Stimulated activated CD8-positive, alpha-beta memory T cell treated with anti-CD3 and anti-CD28 coated beads, Interleukin-4, amount 100 ng/mL, for 48 hours (primary cell): ENCODE measurements at regions not wholly inside any gene's neighbourhood (a gene's known extent, or its start where the extent isn't known, plus 50 kb on each side); places are given as distances from the start of the nearest gene placed in this dataset.
"Not testable (repeated sequence)": the region's sequence is repeated elsewhere in the genome, so short reads cannot be mapped to it uniquely, and the experiment has no call there.

Experiments used
- DNase-seq: peaks from one replicate; pipeline ENCODE4 v3.0.0-alpha.2; 2020

DNA sequence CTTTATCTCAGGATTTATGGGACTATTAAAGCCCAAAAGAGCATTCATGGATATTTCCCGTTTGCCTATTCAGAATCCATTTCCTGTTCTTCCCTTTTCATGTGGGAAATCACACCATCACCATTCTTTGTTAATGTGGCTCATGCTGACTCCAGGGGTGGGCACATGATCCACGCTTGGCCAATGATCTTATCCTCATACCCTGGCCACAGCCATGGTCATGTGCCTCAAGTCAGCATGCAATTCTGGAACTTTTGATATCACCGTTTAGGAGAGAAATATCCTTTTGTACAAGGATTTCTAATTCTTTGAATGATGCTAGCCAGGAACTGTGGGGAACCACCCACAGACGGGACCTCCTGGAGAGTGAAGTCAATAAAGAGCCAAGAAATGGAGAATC lies 272.2 kb downstream of the PRELID2 start:
- no peak for DNase-seq

DNA sequence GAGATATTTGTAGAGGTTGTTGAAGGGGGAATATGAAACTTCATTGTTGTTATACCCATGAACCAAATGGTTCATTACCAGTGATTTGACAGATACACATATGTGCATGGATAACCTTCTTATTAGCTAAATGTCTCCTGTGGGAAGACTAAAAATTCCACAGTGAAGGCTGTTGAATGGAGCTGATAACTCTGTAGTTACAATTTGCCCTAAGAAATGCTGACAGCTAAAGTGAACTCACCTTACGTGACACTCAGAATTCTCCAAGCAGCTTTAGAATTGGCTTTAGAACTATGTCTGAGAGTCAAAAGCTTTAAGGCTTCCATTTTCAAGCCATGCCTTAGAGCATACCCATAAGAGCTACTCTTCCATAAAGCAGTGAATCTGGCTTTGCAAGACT lies 276.9 kb downstream of the PRELID2 start:
- DNase-seq = no peak

GRCh38 chr5:145557345-145557744 lies 277.8 kb downstream of the PRELID2 start:
- DNase-seq = no peak

GRCh38 chr5:145554399-145554798 lies 280.7 kb downstream of the PRELID2 start:
- DNase-seq = no peak

- DNase-seq = no peak
Measured at GRCh38 chr5:145553177-145553576, 282.0 kb downstream of the PRELID2 start.

DNA sequence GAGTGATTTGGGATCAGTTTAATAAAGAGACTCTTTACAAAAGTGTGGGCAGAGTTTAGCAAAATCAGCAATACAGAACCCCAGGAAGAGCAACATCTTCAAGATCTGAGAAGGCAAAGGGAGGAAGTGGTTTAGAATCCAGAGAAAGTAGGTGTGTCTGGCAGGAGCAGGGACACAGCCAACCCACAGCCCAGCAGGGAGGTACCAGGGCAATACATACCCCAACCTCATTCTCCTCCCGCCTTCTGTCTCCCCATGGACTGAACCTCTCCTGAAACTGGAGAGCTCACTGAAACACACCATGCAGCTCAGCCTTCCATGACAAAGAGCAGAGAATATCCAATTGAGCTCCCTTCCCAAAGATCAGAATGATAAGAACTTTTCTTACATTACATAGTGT lies 283.4 kb downstream of the PRELID2 start:
- no peak for DNase-seq

DNA sequence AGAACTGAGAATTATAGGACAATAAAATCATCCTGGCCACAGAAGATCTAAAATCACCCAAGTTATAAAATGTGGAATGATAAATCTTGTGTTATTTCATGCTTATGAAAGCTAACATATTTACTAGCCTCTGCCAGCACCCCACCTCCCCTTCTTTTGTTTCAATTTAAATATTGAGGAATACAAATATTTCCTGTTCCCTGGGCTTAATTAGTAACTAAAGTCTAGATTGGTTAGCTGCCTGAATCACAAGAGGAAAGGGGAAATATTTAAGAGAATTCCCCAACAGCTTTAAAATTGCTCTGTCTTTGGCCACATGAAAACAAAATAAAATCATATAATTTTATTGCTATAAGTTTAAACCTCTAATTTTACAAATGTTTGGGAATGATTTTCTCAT lies 287.0 kb downstream of the PRELID2 start:
- DNase-seq = no peak

DNA sequence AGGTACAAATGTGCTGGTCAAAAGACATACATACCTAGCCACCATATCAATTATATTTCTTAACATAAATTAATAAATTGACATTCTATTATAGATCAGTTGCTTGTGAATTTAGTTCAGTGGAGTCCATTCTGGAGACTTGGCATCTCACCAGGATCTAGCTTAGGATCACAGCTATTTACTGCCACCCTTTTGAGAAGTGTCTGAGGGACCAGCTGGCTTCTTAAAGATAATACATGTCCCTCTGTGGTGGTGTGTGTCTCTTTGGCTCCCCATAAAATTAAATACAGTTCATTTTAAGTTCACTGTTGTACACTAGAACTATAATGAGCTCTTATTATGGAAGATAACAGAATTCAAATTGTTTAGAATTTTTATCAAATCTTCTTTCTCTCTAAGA lies 290.7 kb downstream of the PRELID2 start:
- DNase-seq = no peak

GRCh38 chr5:145543968-145544367 lies 291.2 kb downstream of the PRELID2 start:
- DNase-seq = no peak

- no peak for DNase-seq
Measured at GRCh38 chr5:145540375-145540774, 294.8 kb downstream of the PRELID2 start.

DNA sequence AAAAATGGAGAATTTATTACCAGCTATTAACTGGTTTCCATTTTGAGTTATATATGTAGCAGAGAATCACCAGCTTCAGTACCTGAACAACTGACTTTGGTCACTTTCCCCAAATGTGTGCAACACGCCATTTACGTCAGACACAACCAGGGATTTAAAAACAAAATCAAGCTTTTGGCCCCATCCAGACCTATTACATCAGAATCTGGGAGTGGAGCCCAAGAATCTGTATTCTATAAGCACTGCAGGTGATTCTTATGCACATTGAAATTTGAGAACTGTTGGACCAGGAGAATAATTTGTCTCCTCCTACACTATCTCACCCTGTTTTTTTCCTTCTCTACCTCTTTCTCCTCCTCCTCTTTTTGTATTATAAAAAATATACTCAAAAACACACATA lies 295.9 kb downstream of the PRELID2 start:
- no peak for DNase-seq

GRCh38 chr5:145536133-145536532 lies 299.0 kb downstream of the PRELID2 start:
- no peak for DNase-seq

- DNase-seq = no peak
Measured at GRCh38 chr5:145531038-145531734, 304.0 kb downstream of the PRELID2 start.

DNA sequence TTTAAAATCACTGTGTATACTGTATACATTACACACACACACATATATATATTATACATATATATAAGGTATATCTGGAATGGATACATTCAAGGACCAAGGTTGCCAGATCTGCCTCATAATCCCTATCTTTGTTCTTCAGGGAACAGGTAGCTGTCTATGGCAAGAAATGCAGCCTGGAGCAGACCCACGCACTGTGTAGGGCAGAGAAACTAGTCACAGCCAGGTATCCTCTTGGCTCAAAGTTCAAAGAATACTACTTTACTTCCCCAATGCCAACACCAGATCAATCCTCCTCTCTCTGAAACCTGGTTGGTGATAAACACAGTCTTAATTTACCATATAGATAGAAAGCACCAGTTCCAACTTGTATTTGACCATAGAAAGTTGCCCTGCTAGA lies 313.6 kb downstream of the PRELID2 start:
- DNase-seq = no peak

DNA sequence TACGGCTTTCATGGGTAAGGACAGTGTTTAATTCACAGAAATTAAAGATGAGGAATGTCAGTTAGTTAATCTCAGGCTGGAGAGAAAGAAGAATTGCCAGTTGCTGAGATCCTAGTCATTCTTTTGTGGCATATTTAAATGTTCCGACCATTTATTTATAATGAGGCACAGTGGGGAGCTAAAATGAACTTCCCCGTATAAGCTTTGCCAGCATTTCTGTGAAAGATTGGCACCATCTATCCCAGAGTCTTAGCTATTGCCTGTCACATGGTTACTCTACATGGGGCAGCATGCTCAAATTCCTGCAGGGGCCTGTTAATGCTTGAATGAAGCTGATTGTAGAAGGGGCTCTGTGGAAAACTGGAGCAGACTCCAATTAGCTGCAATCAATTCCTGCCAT lies 314.1 kb downstream of the PRELID2 start:
- no peak for DNase-seq

GRCh38 chr5:145520335-145520734 lies 314.8 kb downstream of the PRELID2 start:
- no peak for DNase-seq

GRCh38 chr5:145517588-145517987 lies 317.6 kb downstream of the PRELID2 start:
- not testable (repeated sequence) for DNase-seq

DNA sequence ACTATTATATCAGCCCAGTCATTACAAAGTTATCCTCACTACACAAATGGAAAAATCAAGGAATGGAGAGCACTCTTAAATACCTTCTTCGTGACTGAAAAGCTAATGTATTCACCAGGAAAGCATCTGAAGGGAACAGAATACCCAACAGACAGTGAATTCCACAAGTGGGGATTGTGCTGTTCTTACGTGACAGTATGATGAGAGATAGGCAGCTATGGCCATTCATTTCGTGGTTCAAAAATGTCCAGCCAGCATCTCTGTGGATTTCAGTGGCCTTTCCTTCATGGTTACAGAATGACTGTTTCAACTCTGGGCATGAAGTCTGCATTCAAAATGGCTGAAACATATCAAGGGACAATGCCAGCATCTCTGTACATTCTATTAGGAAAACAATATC lies 323.8 kb downstream of the PRELID2 start:
- no peak for DNase-seq

- DNase-seq = no peak
Measured at GRCh38 chr5:145510769-145511168, 324.4 kb downstream of the PRELID2 start.

GRCh38 chr5:145510324-145510723 lies 324.8 kb downstream of the PRELID2 start:
- no peak for DNase-seq

GRCh38 chr5:145509336-145510136 lies 325.6 kb downstream of the PRELID2 start:
- DNase-seq = no peak

DNA sequence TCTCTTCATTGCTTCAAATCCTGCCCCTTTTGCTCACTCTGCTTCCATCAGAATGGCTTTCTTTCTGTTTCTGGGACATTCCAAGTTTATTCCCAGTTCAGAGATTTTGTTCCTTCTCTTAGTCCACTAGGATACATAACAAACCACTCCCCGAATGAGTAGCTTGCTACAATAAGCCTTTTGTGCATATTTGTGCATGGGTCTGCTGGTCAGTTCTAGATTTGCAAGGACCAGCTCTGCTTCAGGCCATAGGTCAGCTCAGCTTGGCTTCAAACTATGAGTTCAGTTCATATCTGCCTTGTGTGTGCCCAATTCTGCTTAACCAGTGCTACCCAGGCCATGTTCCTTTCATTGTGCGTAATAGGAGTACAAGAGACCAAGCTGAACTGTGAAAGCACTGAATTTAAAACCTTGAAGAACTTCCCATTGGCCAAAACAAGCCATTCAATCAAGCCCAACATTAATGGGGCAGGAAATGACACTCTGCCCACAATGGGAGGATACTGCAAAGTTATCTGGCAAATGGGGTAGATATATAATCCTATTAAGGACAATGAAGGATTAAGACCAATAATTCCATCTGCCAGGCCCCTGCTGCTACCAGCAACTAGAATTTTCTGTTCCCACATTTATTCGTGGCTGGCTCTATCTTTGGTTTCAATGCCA lies 328.8 kb downstream of the PRELID2 start:
- no peak for DNase-seq

DNA sequence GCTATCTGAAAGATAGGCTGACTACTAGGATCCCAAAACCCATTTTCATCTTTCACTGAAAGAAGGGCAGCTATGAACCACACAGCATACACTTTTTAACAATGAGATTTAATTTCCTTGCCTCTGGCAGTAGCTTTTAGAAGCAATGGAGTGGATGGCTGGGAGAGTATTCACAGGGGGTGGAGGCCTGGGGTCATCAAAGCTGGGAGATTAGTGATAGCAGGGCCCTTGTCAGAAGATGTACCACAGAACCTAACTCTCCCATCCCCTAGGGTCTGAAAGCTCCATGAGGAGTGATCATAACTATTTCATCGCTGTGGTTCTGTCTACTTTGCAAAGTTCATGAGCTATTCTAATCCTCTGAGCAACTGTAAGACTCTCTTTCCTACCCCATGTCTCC lies 332.2 kb downstream of the PRELID2 start:
- no peak for DNase-seq

- no peak for DNase-seq
Measured at GRCh38 chr5:145500710-145501109, 334.4 kb downstream of the PRELID2 start.
